ENCODE measurements at regions not wholly inside any gene's neighbourhood (a gene's known extent, or its start where the extent isn't known, plus 50 kb on each side); places are given as distances from the start of the nearest gene placed in this dataset.

DNA sequence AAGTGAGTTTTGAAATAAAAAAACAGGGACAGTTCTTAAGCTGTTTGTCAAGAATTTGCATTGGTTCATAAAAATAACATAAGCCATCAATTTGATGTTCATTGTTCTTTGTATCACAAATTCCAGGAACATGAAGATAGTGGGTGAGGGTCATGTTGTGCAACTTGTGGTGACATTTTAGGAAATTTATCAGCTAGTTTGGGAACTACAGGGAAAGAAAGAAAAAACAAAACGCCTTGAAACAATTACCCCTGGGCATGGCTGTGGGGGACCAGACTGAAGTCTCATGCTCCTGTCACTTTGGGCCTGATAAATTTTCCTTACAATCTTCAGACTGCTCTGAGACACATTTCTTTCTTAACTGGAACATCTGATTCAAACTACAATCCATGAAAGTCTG is 207.1 kb upstream of the CLINT1 start:
- H3K27me3 Mint-ChIP-seq, result peaks cover 15% of the 10 kb centered on the region
- no peaks in the 10 kb centered on the region for H3K4me1 Mint-ChIP-seq
- no peaks in the 10 kb centered on the region for H3K9me3 Mint-ChIP-seq
- H3K4me3 Mint-ChIP-seq, result no peak overlapping the region
- H3K36me3 Mint-ChIP-seq (ENCODE audit: low read depth), result no peaks in the 10 kb centered on the region
- no peak overlapping the region for H3K27ac Mint-ChIP-seq
- ATAC-seq (replicated peaks), result no peak

DNA sequence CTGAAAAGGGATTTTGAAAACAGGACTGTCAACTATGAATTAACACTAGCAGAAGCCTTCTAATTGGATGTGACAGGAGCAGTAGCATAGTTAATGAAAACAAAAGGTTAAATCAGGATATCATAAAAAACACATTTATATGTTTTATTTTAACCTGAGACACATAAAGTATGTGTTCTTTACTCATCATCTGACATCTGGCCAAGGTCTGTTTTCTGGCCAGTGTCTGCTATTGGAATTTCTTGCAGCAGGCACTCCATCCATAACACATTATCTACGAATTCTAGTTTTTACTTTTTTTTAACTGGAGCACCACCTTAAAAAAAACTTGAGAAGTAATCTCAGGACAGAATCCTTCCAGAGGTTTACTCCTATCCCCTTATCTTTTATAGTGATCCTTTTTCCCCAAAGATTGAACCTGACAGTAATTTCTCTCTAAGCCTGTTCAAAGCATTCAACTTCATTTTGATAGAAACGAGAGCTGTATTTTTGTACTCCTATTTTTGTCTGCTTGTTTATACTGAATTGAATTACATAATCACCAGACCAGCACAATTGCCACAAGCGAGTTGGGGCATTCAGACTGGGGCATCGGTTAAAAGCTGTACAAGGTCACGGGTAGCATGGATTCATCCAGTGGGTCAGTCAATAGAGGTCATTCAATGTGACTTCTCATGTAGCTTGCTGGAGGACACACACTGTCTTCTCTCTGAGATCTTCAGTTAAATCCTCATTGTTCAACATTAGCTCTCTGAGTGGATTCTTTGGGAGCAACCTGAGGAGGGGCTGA is 205.6 kb upstream of the CLINT1 start:
- Mint-ChIP-seq H3K9me3 (no peaks in the 10 kb centered on the region), H3K4me3 (no peak overlapping the region), H3K36me3 (ENCODE audit: low read depth) (no peaks in the 10 kb centered on the region), H3K27me3 (peaks cover 21% of the 10 kb centered on the region), H3K4me1 (no peaks in the 10 kb centered on the region), H3K27ac (no peak overlapping the region)
- no peak for ATAC-seq (replicated peaks)

GRCh38 chr5:158063052-158063451 is 204.1 kb upstream of the CLINT1 start:
- no peak for ATAC-seq (replicated peaks)

DNA sequence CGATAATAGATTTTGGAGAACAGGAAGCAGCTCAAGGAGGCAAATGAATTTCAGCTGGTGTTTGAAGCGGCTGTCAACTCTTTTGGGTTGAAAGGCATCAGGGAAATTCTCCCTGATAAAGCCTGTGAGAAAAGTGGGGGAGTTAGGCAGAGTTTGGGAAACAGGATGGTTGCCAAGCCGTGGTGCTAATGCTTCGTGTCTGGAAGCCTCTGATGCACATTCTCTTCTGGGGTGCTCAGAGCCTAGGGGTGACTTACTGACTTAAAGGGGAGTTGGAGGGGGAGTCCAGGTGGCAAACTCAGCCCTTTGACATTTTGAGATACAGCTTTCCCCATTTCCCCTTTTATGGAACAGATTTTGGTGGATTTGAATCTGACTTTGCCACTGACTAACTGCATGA is 202.5 kb upstream of the CLINT1 start:
- no peak overlapping the region for H3K4me3 Mint-ChIP-seq
- peaks cover 34% of the 10 kb centered on the region for H3K27me3 Mint-ChIP-seq
- no peaks in the 10 kb centered on the region for H3K4me1 Mint-ChIP-seq
- ATAC-seq (replicated peaks), result no peak
- no peaks in the 10 kb centered on the region for H3K36me3 Mint-ChIP-seq (ENCODE audit: low read depth)
- H3K27ac Mint-ChIP-seq, result no peak overlapping the region
- no peaks in the 10 kb centered on the region for H3K9me3 Mint-ChIP-seq

More at GRCh38 chr5:158063052-158063451, 204.1 kb upstream of the CLINT1 start:
- Mint-ChIP-seq H3K36me3 (ENCODE audit: low read depth) (no peaks in the 10 kb centered on the region), H3K4me1 (no peaks in the 10 kb centered on the region), H3K27ac (no peak overlapping the region), H3K4me3 (no peak overlapping the region), H3K27me3 (peaks cover 27% of the 10 kb centered on the region), H3K9me3 (no peaks in the 10 kb centered on the region)

DNA sequence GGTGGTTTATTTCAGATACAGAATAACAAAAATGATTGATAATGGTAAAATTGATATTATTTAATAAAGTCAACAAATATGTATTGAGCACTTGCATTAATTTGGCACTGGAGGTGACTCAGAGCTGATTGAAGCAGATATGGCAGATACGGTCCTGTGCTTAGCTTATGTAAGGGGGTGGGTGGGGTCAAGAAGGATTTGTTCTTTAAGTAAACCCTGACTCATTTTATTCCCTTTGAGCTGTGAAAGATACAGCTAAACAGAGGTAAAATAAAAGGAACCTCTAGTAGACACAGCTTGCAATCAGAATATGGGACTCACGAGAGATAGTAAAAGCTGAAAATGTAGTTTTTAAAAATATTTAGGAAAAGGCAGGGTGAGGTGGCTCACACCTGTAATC is 201.3 kb upstream of the CLINT1 start:
- ATAC-seq (replicated peaks), result no peak
- H3K27me3 Mint-ChIP-seq, result peaks cover 34% of the 10 kb centered on the region
- no peak overlapping the region for H3K4me3 Mint-ChIP-seq

DNA sequence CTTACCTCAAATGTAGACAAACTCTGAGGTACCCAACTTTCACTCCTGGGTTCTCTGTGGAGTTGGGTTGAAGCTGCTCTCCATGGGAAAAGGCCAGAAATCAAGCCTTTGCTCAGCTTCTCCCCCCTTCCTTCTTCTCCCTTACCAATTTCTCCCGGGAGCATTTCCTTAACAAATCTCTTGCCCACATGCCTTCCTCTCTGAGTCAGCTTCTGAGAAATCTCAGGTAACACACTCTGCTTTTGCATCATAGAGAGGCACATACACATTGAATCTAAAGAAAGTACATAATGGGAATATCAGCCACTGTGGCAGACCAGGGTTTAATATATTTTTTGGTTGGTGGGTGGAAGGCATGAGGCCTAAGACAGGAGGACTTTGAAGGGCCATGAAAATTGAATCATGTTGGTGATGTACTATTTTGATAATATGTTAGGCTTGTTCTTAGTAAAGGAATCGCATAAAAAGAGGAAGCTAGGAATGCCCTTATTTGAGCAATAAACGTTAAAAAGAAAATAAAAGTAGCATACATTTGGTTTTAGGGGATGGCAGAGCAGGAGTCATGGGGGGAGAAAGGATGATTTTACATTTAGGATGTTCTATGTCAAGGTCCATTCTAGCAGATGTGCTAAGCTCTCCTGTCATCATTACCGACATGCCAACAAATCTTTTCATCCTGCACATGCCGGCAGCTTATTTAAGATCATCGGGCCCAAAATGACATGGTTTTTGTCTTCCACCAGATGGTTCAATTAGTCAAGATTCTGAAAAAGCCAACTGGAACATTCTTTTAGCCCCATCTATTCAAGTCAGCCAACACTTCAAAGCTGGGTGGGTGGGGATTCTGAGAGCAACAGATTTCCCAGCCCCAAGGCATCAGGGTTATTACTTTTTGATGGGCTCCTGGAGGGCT is 199.5 kb upstream of the CLINT1 start:
- Mint-ChIP-seq H3K36me3 (ENCODE audit: low read depth) (no peaks in the 10 kb centered on the region), H3K9me3 (no peaks in the 10 kb centered on the region), H3K4me3 (no peak overlapping the region), H3K4me1 (no peaks in the 10 kb centered on the region), H3K27ac (no peak overlapping the region), H3K27me3 (peaks cover 40% of the 10 kb centered on the region)
- no peak for ATAC-seq (replicated peaks)

More for the DNA sequence above, 201.3 kb upstream of the CLINT1 start:
- no peaks in the 10 kb centered on the region for H3K4me1 Mint-ChIP-seq
- H3K36me3 Mint-ChIP-seq (ENCODE audit: low read depth), result no peaks in the 10 kb centered on the region
- H3K27ac Mint-ChIP-seq, result no peak overlapping the region
- no peaks in the 10 kb centered on the region for H3K9me3 Mint-ChIP-seq

GRCh38 chr5:158056130-158056825 is 197.3 kb upstream of the CLINT1 start:
- Mint-ChIP-seq H3K9me3 (no peaks in the 10 kb centered on the region), H3K4me3 (no peak overlapping the region), H3K4me1 (no peaks in the 10 kb centered on the region), H3K36me3 (ENCODE audit: low read depth) (no peaks in the 10 kb centered on the region), H3K27ac (no peak overlapping the region), H3K27me3 (peaks cover 35% of the 10 kb centered on the region)
- ATAC-seq (replicated peaks), result no peak

DNA sequence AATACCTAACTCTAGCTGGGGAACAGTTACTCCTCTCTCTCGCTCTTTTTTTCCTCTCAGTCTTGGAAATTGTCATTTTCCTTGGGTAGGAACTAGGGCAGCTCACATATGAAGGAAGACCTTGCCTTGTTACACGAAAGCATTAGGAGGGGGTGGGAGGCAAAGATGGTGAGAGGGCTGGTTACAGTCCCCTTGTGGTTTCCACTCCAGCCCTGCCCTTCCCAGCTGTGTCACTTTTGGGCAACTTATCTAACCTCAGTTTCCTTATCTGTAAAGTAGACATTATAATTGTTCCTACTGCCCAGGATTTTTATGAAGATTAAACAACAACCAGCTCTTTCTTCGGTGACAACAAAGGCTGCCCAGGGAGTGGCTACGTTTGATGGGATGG is 196.2 kb upstream of the CLINT1 start:
- no peak for ATAC-seq (replicated peaks)
- Mint-ChIP-seq H3K36me3 (ENCODE audit: low read depth) (no peaks in the 10 kb centered on the region), H3K27me3 (peaks cover 27% of the 10 kb centered on the region), H3K4me3 (no peak overlapping the region), H3K4me1 (no peaks in the 10 kb centered on the region), H3K9me3 (no peaks in the 10 kb centered on the region), H3K27ac (no peak overlapping the region)

DNA sequence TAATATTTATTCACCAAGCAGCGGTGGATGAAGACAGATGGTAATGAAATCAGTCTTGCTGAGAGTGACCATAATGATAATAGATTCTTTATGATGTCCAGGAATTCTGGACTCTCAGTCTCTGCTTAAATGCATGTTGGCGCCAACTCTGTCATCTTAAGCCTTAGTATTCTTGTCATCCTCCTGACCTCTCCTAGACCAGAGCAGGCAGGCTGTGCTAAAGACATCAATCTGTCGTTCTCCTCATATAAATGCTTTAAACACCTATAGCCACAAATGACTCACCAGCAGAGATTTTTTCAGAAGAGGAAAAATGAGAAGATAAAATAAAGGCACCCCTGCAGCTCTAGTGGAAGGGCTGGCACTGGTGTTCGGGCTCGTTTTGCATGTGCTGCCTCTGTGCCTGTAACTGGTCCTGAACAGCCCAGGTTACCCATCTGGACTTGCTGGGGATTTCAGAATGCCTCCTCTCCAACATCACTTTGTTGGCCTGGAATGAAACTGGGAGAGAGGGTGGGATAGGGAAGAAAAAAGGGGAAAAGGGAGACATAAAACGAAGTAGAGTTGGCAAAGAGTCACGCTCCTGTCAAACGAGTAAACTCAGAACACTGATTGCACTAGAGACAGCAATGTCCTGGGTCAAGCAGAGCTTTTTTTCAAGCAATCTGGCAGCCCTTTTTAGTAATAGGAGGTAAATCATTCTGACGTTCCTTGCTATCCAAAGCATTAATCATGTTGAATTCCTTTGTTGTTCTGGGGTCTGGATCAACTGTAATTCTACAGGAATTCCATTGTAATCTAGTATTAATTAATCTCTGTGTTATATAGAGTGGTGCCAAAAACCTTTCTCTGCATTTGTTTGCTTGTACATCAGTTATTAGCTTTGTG is 195.5 kb upstream of the CLINT1 start:
- Mint-ChIP-seq H3K27me3 (peaks cover 31% of the 10 kb centered on the region), H3K27ac (no peak overlapping the region), H3K36me3 (ENCODE audit: low read depth) (no peaks in the 10 kb centered on the region), H3K9me3 (no peaks in the 10 kb centered on the region), H3K4me1 (no peaks in the 10 kb centered on the region), H3K4me3 (no peak overlapping the region)
- ATAC-seq (replicated peaks), result no peak

DNA sequence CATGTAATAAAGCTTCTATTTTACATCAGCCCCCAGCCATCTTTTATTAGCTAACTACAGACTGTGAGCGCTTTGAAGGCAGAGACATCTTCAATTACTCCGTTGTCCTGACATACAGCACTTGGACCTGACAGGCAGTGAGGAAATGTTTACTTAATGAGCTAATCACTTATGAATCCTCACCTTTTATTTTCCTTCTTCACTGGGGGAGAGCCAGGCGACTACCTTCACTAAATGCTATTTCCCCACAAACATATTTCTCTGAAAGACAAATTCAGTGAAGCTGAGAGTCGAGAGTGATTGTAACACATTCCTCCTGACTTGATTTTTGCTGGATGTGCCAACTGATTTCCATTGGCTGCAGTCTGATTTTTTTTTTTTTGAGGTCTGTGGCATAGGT is 192.1 kb upstream of the CLINT1 start:
- no peak overlapping the region for H3K27ac Mint-ChIP-seq
- no peaks in the 10 kb centered on the region for H3K4me1 Mint-ChIP-seq
- no peak overlapping the region for H3K4me3 Mint-ChIP-seq
- no peak for ATAC-seq (replicated peaks)
- H3K27me3 Mint-ChIP-seq, result peaks cover 24% of the 10 kb centered on the region
- H3K9me3 Mint-ChIP-seq, result no peaks in the 10 kb centered on the region
- no peaks in the 10 kb centered on the region for H3K36me3 Mint-ChIP-seq (ENCODE audit: low read depth)

DNA sequence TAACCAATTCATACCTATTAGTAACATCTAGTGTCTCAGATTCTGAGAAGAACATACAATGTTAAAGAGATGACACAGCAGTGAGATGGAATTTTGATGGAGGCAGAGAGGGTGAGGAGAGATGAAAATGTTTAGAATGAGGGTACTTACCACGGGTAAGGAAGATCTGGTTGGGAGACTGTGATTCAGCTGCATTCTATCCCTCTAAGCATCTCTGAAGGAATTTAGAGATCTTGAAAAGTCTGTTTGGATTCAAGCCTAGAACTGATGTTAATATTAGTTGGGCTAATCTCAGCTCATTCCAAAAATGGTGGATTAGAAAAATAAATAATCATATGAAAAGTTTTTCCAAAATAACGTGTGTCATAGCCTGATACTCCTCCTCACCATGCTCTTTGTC is 191.5 kb upstream of the CLINT1 start:
- no peak for ATAC-seq (replicated peaks)
- Mint-ChIP-seq H3K36me3 (ENCODE audit: low read depth) (no peaks in the 10 kb centered on the region), H3K4me3 (no peak overlapping the region), H3K27me3 (peaks cover 28% of the 10 kb centered on the region), H3K27ac (no peak overlapping the region), H3K9me3 (no peaks in the 10 kb centered on the region), H3K4me1 (no peaks in the 10 kb centered on the region)

GRCh38 chr5:158049459-158049858 is 190.5 kb upstream of the CLINT1 start:
- H3K4me3 Mint-ChIP-seq, result no peak overlapping the region
- ATAC-seq (replicated peaks), result no peak
- no peaks in the 10 kb centered on the region for H3K9me3 Mint-ChIP-seq
- no peak overlapping the region for H3K27ac Mint-ChIP-seq
- no peaks in the 10 kb centered on the region for H3K36me3 Mint-ChIP-seq (ENCODE audit: low read depth)
- no peaks in the 10 kb centered on the region for H3K4me1 Mint-ChIP-seq
- peaks cover 23% of the 10 kb centered on the region for H3K27me3 Mint-ChIP-seq

- no peak for ATAC-seq (replicated peaks)
- Mint-ChIP-seq H3K36me3 (ENCODE audit: low read depth) (no peaks in the 10 kb centered on the region), H3K4me3 (no peak overlapping the region), H3K4me1 (no peaks in the 10 kb centered on the region), H3K9me3 (no peaks in the 10 kb centered on the region), H3K27me3 (peaks cover 15% of the 10 kb centered on the region), H3K27ac (no peak overlapping the region)
These were observed 186.8 kb upstream of the CLINT1 start for GRCh38 chr5:158045696-158046095.

DNA sequence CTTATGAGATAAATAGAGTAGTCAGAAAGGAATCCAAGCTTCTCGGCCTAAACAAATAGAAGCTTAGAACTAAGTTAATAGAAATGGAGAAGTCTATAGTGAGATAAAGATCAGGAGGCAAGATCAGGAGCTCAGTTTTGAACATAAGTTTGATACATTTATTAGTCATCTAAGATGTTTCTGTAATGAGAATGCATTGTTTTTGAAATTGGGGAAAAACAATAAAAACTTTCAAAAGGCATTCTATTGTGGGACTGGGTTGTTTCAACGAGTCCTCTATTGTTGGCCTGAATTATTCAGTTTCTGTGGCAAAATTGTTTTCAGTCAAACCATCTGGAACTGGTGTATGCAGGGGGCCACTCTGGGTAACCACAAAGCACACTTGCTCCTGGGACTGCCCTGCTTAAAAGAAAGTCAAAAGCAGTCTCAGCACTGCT is 181.0 kb upstream of the CLINT1 start:
- Mint-ChIP-seq H3K4me1 (no peaks in the 10 kb centered on the region), H3K36me3 (ENCODE audit: low read depth) (no peaks in the 10 kb centered on the region), H3K4me3 (no peak overlapping the region), H3K27me3 (peaks cover 1% of the 10 kb centered on the region), H3K27ac (no peak overlapping the region), H3K9me3 (peaks cover 2% of the 10 kb centered on the region)
- ATAC-seq (replicated peaks), result no peak

Measured in activated T-helper 17 cell treated with anti-CD3 and anti-CD28 coated beads, Interleukin-2, amount 50 U/mL, for 72 hours (primary cell).